AML-193 (cell line): ENCODE measurements at regions not wholly inside any gene's neighbourhood (a gene's known extent, or its start where the extent isn't known, plus 50 kb on each side); places are given as distances from the start of the nearest gene placed in this dataset.

ENCODE experiments used
- DNase-seq, 2 experiments: peaks; one replicate each; lab custom pipeline; 2025; lab: John Stamatoyannopoulos, UW

GRCh38 chr9:13755551-13755950, 476.1 kb upstream of the MPDZ start:
- no peak for DNase-seq

- DNase-seq = no peak
These were observed 471.1 kb upstream of the MPDZ start for GRCh38 chr9:13750639-13751038.

- DNase-seq = no peak
These were observed 470.6 kb upstream of the MPDZ start for GRCh38 chr9:13750061-13750460.

GRCh38 chr9:13746876-13747275, 467.4 kb upstream of the MPDZ start:
- DNase-seq = no peak

GRCh38 chr9:13744261-13744901, 464.9 kb upstream of the MPDZ start:
- no peak for DNase-seq

- DNase-seq = no peak
These were observed 458.4 kb upstream of the MPDZ start for GRCh38 chr9:13737885-13738284.

GRCh38 chr9:13735181-13735580, 455.7 kb upstream of the MPDZ start:
- no peak for DNase-seq

- DNase-seq = no peak
These were observed 455.1 kb upstream of the MPDZ start for GRCh38 chr9:13734601-13735000.

- DNase-seq = no peak
These were observed 452.8 kb upstream of the MPDZ start for GRCh38 chr9:13732290-13732689.

GRCh38 chr9:13731637-13732036, 452.1 kb upstream of the MPDZ start:
- no peak for DNase-seq

- no peak for DNase-seq
These were observed 450.5 kb upstream of the MPDZ start for GRCh38 chr9:13729955-13730354.

GRCh38 chr9:13728917-13729811, 449.7 kb upstream of the MPDZ start:
- no peak for DNase-seq

- no peak for DNase-seq
These were observed 448.6 kb upstream of the MPDZ start for GRCh38 chr9:13728131-13728530.

GRCh38 chr9:13726746-13727145, 447.3 kb upstream of the MPDZ start:
- no peak for DNase-seq

GRCh38 chr9:13725516-13725915, 446.0 kb upstream of the MPDZ start:
- DNase-seq = no peak

GRCh38 chr9:13721481-13722235, 442.2 kb upstream of the MPDZ start:
- DNase-seq = no peak

- DNase-seq = no peak
These were observed 440.6 kb upstream of the MPDZ start for GRCh38 chr9:13719981-13720676.

GRCh38 chr9:13719446-13719845, 440.0 kb upstream of the MPDZ start:
- DNase-seq = no peak

- DNase-seq = no peak
These were observed 439.0 kb upstream of the MPDZ start for GRCh38 chr9:13718539-13718938.

- no peak for DNase-seq
These were observed 438.6 kb upstream of the MPDZ start for GRCh38 chr9:13718086-13718485.

GRCh38 chr9:13717322-13718054, 438.0 kb upstream of the MPDZ start:
- DNase-seq = no peak
